Prostate gland (tissue), 2 donors: ENCODE measurements at regions not wholly inside any gene's neighbourhood (a gene's known extent, or its start where the extent isn't known, plus 50 kb on each side); places are given as distances from the start of the nearest gene placed in this dataset.

Experiments
- DNase-seq: peaks from one replicate; pipeline ENCODE4 v3.0.0-alpha.2; 2019; ENCODE audit warnings: low spot score
- H3K27ac ChIP-seq, 2 donors: fragments of 200-600 bp; sonication (generic); 2 replicates each; pipeline ENCODE4 v1.5.1; 2017 to 2019
- H3K27me3 ChIP-seq: fragments of 200-600 bp; sonication (generic); replicated peaks from 2 replicates; pipeline ENCODE4 v1.5.1; 2019; ENCODE audit not compliant: insufficient read depth
- H3K36me3 ChIP-seq, 2 donors: fragments of 200-600 bp; sonication (generic); 1 replicate in 1 of 2; 2 replicates in 1 of 2; pipeline versions ENCODE4 v1.5.1 to v1.8.1; 2017 to 2019
- H3K4me1 ChIP-seq: fragments of 200-600 bp; sonication (generic); replicated peaks from 2 replicates; pipeline ENCODE4 v1.5.1; 2019
- H3K4me3 ChIP-seq, 2 donors: fragments of 200-600 bp; sonication (generic); 2 replicates each; pipeline ENCODE4 v1.5.1; 2017 to 2019
- H3K9me3 ChIP-seq: fragments of 200-600 bp; sonication (generic); 2 replicates; pipeline ENCODE4 v1.5.1; 2017
- POLR2A ChIP-seq: fragments of 450-650 bp; IDR thresholded peaks from one replicate; pipeline ENCODE4 v1.6.1; 2016; ENCODE audit warnings: antibody characterized with exemption, mild to moderate bottlenecking
- POLR2AphosphoS5 ChIP-seq: sonication (generic); formaldehyde crosslinking; IDR thresholded peaks from one replicate; pipeline ENCODE4 v1.6.1; 2017; ENCODE audit warnings: antibody characterized with exemption
- WGBS: methylation state at CpG from one replicate; pipeline ENCODE4 v1.1.5; 2018; 5-methylcytosine and 5-hydroxymethylcytosine counted together
- intact Hi-C: fragments of 100-400 bp; cut with DNase I; formaldehyde crosslinking; loops from one replicate; pipeline ENCODE4 v1.14.2; 2022
- TF ChIP-seq, protein P1 (sequence below), 4 experiments: fragments of 200-600 bp in 2 of 4; fragments of 450-650 bp in 2 of 4; sonication (generic) in 2 of 4; IDR thresholded peaks; 1 replicate in 3 of 4; 2 replicates in 1 of 4; pipeline ENCODE4 v1.5.1; 2016 to 2019; ENCODE audit warnings: antibody characterized with exemption in 4 of 4, mild to moderate bottlenecking in 2 of 4, moderate library complexity in 2 of 4

DNA sequence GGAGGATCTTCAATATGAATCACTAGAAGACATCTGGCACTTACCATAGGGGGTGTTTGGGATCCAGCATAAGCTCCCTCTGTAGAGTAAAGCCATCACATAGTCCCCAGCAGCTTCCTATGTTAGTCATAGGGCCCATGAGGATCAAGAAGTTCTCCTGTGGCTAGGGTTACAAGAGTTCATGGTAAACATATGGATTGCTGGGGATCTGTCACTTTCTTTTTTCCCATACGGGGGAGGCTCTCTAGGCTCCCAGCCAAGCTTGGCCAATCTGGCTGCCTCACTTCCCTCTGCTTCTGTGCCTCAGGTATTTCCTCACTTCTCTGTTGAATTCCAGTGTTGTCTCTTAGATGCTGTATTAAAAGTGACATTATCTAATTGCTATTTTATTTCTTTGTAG, 597.9 kb downstream of the PDCD6IP start:
- 64% methylated on average over 1 of the region's 1 CpG for WGBS
- H3K9me3 ChIP-seq, result no peaks in the 10 kb centered on the region
- no peaks in the 10 kb centered on the region for H3K27me3 ChIP-seq
- no peak for DNase-seq
- H3K36me3 ChIP-seq, result no peaks in the 10 kb centered on the region
- no peak overlapping the region for H3K4me3 ChIP-seq
- intact Hi-C loops, result no loop called here
- TF ChIP-seq POLR2AphosphoS5 (no peak), POLR2A (no peak)
- TF ChIP-seq, protein P1, sequence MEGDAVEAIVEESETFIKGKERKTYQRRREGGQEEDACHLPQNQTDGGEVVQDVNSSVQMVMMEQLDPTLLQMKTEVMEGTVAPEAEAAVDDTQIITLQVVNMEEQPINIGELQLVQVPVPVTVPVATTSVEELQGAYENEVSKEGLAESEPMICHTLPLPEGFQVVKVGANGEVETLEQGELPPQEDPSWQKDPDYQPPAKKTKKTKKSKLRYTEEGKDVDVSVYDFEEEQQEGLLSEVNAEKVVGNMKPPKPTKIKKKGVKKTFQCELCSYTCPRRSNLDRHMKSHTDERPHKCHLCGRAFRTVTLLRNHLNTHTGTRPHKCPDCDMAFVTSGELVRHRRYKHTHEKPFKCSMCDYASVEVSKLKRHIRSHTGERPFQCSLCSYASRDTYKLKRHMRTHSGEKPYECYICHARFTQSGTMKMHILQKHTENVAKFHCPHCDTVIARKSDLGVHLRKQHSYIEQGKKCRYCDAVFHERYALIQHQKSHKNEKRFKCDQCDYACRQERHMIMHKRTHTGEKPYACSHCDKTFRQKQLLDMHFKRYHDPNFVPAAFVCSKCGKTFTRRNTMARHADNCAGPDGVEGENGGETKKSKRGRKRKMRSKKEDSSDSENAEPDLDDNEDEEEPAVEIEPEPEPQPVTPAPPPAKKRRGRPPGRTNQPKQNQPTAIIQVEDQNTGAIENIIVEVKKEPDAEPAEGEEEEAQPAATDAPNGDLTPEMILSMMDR (IDR thresholded peaks at IDR 0.05), result no peak
- no peaks in the 10 kb centered on the region for H3K4me1 ChIP-seq
- H3K27ac ChIP-seq, result no peak overlapping the region

DNA sequence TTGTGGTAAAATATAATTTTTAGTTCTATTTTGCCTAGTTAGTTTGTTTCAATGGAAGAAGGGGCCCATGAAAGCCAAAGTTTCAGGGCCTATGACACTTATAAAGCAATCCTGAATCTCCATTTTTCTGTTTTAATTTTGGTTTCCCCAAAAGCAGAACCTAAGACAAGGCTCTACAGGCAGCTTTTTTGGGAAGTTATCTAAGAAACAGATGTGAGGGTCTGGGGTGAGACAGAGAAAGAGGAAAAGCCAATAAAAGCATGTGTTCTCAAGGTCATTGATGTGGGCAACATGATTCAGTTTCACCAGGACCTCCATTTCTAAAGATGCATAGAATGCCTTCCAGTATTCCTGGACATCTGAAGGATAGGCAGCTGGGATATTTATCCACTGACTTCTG, 598.5 kb downstream of the PDCD6IP start:
- intact Hi-C loops, result no loop called here
- Histone ChIP-seq H3K27ac (no peak overlapping the region), H3K27me3 (no peaks in the 10 kb centered on the region), H3K9me3 (no peaks in the 10 kb centered on the region), H3K4me3 (no peak overlapping the region), H3K4me1 (no peaks in the 10 kb centered on the region), H3K36me3 (no peaks in the 10 kb centered on the region)
- DNase-seq, result no peak
- TF ChIP-seq POLR2AphosphoS5, result no peak
- TF ChIP-seq POLR2A, result no peak
- TF ChIP-seq, protein P1 (IDR thresholded peaks at IDR 0.05), result no peak

DNA sequence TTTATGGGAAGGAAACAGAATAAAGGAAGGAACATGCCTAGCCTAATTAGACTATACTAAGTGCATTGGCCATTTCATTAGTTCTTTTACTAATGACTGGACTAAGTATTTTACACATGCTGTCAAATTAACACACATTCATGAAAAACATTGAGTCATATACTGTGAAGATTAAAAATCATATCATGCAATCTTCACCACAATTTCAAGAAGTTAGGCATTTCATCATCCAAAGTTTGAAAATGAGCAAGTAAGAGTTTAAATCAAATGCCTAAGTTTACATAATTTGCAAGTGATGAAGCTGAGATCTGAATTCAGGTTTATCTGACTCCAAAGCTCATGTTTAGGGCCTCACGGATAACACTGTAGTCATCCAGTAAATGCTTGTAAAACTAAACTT, 601.0 kb downstream of the PDCD6IP start:
- Histone ChIP-seq H3K9me3 (no peaks in the 10 kb centered on the region), H3K36me3 (no peaks in the 10 kb centered on the region), H3K27me3 (no peaks in the 10 kb centered on the region), H3K27ac (no peak overlapping the region), H3K4me1 (no peaks in the 10 kb centered on the region), H3K4me3 (no peak overlapping the region)
- WGBS, result 86% methylated on average over 1 of the region's 1 CpG
- no peak for DNase-seq
- no peak for TF ChIP-seq POLR2A
- no peak for TF ChIP-seq POLR2AphosphoS5
- TF ChIP-seq, protein P1 (IDR thresholded peaks at IDR 0.05), result no peak
- intact Hi-C loops, result no loop called here

DNA sequence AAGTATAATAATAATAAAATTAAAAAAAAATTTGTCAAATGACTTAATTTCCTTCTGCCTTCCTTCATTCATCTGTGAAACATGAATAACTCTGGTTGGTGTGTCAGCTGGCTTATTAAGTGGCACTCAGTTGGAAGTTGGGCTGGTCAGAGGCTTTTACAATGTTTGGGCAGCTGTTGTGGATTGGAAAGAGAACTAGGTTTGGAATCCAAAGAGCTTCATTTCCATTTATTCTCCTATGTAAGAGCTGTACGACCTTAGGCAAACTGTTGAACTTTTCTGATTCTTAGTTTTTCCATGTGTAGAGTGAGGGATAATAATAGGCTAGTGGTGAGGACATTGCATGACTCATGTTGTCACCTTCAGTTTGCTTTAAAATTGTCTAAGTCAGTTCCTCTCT, 606.7 kb downstream of the PDCD6IP start:
- intact Hi-C loops, result no loop called here
- 46% methylated on average over 1 of the region's 1 CpG for WGBS
- H3K9me3 ChIP-seq, result no peaks in the 10 kb centered on the region

DNA sequence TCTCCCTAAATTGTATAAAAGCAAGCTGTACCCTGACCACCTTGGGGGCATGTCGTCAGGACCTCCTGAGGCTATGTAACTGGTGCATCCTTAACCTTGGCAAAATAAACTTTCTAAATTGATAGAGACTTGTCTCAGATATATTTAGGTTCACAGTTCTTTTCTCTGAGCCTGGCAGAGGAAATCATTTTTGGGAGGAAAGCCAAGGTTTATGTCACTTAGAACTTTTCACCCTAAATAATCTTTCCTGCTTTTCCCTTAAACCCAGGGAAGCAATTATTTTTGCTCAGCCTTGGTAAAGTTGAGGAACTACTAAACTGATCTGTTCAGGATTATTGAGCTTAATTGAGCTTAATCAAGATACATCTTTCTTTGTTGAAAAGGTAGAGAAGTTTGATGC, 608.9 kb downstream of the PDCD6IP start:
- intact Hi-C loops, result no loop called here
- Histone ChIP-seq H3K4me3 (no peak overlapping the region), H3K36me3 (no peaks in the 10 kb centered on the region)

More for the DNA sequence above, 606.7 kb downstream of the PDCD6IP start:
- TF ChIP-seq, protein P1 (IDR thresholded peaks at IDR 0.05), result no peak
- TF ChIP-seq POLR2AphosphoS5 (no peak), POLR2A (no peak)
- no peak overlapping the region for H3K4me3 ChIP-seq
- DNase-seq, result no peak
- no peaks in the 10 kb centered on the region for H3K4me1 ChIP-seq
- no peak overlapping the region for H3K27ac ChIP-seq
- no peaks in the 10 kb centered on the region for H3K36me3 ChIP-seq
- H3K27me3 ChIP-seq, result no peaks in the 10 kb centered on the region

More for the DNA sequence above, 608.9 kb downstream of the PDCD6IP start:
- no peak for DNase-seq
- Histone ChIP-seq H3K27me3 (no peaks in the 10 kb centered on the region), H3K4me1 (no peaks in the 10 kb centered on the region), H3K27ac (no peak overlapping the region), H3K9me3 (no peaks in the 10 kb centered on the region)
- TF ChIP-seq, protein P1 (IDR thresholded peaks at IDR 0.05), result no peak
- TF ChIP-seq POLR2AphosphoS5 (no peak), POLR2A (no peak)
- WGBS, result 63% methylated on average over 1 of the region's 1 CpG
